ENCODE measurements at regions not wholly inside any gene's neighbourhood (a gene's known extent, or its start where the extent isn't known, plus 50 kb on each side); places are given as distances from the start of the nearest gene placed in this dataset.

DNA sequence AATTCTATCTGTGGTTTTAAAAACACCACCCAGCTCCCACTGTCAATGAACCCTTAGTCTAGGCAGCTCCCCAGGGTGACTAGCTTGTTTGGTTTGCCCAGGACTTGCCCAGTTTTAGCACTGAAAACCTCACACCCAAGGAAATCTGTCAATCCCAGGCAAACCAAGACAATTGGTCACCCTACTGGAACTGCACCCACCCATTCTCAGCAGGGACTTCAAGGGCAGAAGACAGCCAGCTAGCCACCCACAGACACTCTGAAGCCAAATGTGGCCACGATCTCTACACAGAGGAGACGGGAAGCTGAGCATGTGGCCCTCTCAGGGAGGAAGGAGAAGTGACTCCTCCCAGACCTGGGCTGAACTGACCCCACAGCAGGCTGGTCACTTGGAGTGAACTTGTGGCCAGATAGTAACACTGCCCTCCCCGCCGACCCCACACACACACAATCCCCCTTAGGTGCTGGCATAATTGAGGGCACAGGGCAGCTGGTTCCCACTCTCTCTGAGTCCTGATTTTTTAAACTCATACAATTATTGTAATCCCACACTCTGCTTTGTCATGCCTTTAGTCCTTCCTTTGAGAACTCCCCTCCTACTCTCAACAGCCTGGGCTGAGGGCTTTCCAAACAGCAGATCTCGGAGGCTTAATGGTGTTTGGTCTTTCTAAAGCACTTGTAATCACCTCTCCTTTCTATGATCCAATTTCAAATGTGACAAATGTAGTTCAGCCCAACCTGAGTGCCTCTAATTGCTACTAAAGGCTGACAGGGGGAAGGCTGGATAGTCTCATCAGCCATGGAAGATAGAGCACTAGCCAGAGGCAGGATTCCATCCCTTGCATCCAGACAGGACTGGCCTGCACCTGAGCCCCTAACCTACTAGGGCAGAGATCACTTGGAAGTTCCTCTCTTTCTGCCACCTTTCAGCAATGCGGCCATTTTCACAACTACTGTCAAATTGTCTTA lies 74.7 kb upstream of the DRD2 start:
- no peak for TF ChIP-seq POLR2A (IDR thresholded peaks at IDR 0.05)
- TF ChIP-seq, protein P1, sequence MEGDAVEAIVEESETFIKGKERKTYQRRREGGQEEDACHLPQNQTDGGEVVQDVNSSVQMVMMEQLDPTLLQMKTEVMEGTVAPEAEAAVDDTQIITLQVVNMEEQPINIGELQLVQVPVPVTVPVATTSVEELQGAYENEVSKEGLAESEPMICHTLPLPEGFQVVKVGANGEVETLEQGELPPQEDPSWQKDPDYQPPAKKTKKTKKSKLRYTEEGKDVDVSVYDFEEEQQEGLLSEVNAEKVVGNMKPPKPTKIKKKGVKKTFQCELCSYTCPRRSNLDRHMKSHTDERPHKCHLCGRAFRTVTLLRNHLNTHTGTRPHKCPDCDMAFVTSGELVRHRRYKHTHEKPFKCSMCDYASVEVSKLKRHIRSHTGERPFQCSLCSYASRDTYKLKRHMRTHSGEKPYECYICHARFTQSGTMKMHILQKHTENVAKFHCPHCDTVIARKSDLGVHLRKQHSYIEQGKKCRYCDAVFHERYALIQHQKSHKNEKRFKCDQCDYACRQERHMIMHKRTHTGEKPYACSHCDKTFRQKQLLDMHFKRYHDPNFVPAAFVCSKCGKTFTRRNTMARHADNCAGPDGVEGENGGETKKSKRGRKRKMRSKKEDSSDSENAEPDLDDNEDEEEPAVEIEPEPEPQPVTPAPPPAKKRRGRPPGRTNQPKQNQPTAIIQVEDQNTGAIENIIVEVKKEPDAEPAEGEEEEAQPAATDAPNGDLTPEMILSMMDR (IDR thresholded peaks at IDR 0.05), result no peak
- no peak for TF ChIP-seq POLR2AphosphoS5 (IDR thresholded peaks at IDR 0.05)
- no peak for TF ChIP-seq EP300 (IDR thresholded peaks at IDR 0.05)

Data from gastroesophageal sphincter (tissue), 3 donors.